ENCODE measurements at regions not wholly inside any gene's neighbourhood (a gene's known extent, or its start where the extent isn't known, plus 50 kb on each side); places are given as distances from the start of the nearest gene placed in this dataset.
"Not testable (repeated sequence)": the region's sequence is repeated elsewhere in the genome, so short reads cannot be mapped to it uniquely, and the experiment has no call there.

DNA sequence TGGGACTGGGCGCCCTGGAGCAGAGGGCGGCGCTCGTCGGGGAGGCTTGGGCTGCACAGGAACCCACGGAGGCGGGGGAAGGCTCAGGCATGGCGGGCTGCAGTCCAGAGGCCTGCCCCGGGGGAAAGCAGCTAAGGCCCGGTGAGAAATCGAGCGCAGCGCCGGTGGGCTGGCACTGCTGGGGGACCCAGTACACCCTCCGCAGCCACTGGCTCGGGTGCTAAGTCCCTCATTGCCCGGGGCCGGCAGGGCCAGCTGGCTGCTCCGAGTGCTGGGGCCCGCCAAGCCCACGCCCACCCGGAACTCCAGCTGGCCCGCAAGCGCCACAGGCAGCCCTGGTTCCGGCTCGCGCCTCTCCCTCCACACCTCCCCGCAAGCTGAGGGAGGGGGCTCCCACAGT is 962.3 kb downstream of the CNTNAP5 start:
- TF ChIP-seq, protein P1, sequence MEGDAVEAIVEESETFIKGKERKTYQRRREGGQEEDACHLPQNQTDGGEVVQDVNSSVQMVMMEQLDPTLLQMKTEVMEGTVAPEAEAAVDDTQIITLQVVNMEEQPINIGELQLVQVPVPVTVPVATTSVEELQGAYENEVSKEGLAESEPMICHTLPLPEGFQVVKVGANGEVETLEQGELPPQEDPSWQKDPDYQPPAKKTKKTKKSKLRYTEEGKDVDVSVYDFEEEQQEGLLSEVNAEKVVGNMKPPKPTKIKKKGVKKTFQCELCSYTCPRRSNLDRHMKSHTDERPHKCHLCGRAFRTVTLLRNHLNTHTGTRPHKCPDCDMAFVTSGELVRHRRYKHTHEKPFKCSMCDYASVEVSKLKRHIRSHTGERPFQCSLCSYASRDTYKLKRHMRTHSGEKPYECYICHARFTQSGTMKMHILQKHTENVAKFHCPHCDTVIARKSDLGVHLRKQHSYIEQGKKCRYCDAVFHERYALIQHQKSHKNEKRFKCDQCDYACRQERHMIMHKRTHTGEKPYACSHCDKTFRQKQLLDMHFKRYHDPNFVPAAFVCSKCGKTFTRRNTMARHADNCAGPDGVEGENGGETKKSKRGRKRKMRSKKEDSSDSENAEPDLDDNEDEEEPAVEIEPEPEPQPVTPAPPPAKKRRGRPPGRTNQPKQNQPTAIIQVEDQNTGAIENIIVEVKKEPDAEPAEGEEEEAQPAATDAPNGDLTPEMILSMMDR (IDR thresholded peaks at IDR 0.05): not testable (repeated sequence)
- TF ChIP-seq POLR2A (IDR thresholded peaks at IDR 0.05): not testable (repeated sequence)

Measured in right lobe of liver (tissue), 4 donors.